Uterus (tissue), 2 donors: ENCODE measurements at regions not wholly inside any gene's neighbourhood (a gene's known extent, or its start where the extent isn't known, plus 50 kb on each side); places are given as distances from the start of the nearest gene placed in this dataset.

Source experiments
- CTCF ChIP-seq, 4 experiments: fragments of 200-600 bp in 2 of 4; fragments of 450-650 bp in 2 of 4; sonication (generic) in 2 of 4; IDR thresholded peaks; one replicate each; pipeline ENCODE4 v1.5.1; 2016 to 2019; ENCODE audit warnings: antibody characterized with exemption in 4 of 4, mild to moderate bottlenecking in 2 of 4, moderate library complexity in 1 of 4
- POLR2A ChIP-seq, 2 donors: fragments of 450-650 bp; IDR thresholded peaks; one replicate each; pipeline ENCODE4 v1.6.1; 2016; ENCODE audit warnings: antibody characterized with exemption in 2 of 2, mild to moderate bottlenecking in 1 of 2, moderate library complexity in 1 of 2

GRCh38 chr2:6764968-6765723 is 100.6 kb downstream of the CMPK2 start:
- TF ChIP-seq POLR2A (IDR thresholded peaks at IDR 0.05) (no peak), CTCF (IDR thresholded peaks at IDR 0.05) (no peak)
